ENCODE measurements at regions not wholly inside any gene's neighbourhood (a gene's known extent, or its start where the extent isn't known, plus 50 kb on each side); places are given as distances from the start of the nearest gene placed in this dataset.
"Not testable (repeated sequence)": the region's sequence is repeated elsewhere in the genome, so short reads cannot be mapped to it uniquely, and the experiment has no call there.

DNA sequence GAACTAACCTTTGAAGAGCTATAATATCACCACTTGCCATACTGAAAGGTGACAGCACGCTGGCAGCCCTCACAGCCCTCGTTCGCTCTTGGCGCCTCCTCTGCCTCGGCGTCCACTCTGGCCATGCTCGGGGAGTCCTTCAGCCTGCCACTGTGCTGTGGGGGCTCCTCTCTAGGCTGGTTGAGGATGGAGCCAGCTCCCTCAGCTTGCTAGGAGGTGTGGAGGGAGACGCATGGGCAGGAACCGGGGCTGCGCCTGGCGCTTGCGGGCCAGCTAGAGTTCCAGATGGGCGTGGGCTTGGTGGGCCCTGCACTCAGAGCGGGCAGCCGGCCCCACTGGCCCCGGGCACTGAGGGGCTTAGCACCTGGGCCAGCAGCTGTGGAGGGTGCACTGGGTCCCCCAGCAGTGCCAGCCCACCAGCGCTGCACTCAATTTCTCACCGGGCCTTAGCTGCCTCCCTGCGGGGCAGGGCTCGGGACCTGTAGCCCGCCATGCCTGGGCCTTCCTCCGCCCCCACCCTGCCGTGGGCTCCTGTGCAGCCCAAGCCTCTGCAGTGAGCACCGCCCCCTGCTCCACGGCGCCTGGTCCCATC lies 329.7 kb downstream of the LMBRD1 start:
- DNase-seq = no peak

- no peak for DNase-seq
Measured at GRCh38 chr6:69465866-69466265, 330.9 kb downstream of the LMBRD1 start.

DNA sequence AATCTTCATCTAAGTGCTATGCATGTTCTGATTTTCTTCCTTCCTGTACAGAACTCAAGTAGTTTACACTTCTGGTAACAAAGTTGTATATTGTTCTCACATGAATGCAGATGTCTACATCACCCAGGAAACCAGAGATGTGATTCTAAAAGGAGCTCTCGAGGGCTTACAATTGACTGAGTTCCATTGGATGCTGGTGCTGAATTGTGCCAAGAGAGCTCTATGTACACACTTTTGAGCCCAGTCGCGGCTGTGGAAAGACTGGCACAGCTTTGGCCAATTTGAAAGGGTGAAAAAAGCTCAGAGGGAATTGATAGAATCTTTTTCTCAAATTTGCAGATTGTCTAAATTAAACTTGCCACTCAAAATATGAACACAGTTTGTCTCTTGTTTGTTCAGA lies 340.7 kb downstream of the LMBRD1 start:
- DNase-seq = no peak

DNA sequence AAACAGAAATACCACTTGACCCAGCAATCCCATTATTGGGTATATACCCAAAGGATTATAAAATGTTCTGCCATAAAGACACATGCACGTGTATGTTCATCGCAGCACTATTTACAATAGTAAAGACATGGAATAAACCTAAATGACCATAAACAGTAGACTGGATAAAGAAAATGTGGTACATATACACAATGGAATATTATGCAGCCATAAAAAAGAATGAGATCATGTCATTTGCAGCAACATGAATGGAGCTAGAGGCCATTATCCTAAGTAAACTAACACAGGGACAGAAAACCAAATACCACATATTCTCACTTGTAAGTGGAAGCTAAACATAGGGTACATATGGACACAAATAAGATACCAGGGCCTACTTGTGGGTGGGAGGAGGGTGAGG lies 342.2 kb downstream of the LMBRD1 start:
- DNase-seq = not testable (repeated sequence)

- DNase-seq = not testable (repeated sequence)
Measured at GRCh38 chr6:69450493-69450892, 346.3 kb downstream of the LMBRD1 start.

GRCh38 chr6:69449887-69450286 lies 346.9 kb downstream of the LMBRD1 start:
- DNase-seq = no peak

All from NCI-H1436 treated with DMSO at 0.1 percent for 48 hours (cell line).